HEK293 (cell line): ENCODE measurements at regions not wholly inside any gene's neighbourhood (a gene's known extent, or its start where the extent isn't known, plus 50 kb on each side); places are given as distances from the start of the nearest gene placed in this dataset.
"Not testable (repeated sequence)": the region's sequence is repeated elsewhere in the genome, so short reads cannot be mapped to it uniquely, and the experiment has no call there.

Experiments used
- CTCF ChIP-seq: fragments of 450-650 bp; formaldehyde crosslinking; IDR thresholded peaks from 2 replicates; pipeline ENCODE4 v1.5.1; 2016; ENCODE audit warnings: missing biosample characterization, missing genetic modification characterization
- TF ChIP-seq, protein P1 (sequence below): fragments of 450-650 bp; formaldehyde crosslinking; IDR thresholded peaks from 2 replicates; pipeline ENCODE4 v1.5.1; 2016; ENCODE audit warnings: missing biosample characterization, missing genetic modification characterization

- TF ChIP-seq CTCF (tag by site-specific recombination), result not testable (repeated sequence)
- TF ChIP-seq, protein P1, sequence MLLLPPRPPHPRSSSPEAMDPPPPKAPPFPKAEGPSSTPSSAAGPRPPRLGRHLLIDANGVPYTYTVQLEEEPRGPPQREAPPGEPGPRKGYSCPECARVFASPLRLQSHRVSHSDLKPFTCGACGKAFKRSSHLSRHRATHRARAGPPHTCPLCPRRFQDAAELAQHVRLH (tag by site-specific recombination), result not testable (repeated sequence)
These were observed 651.4 kb downstream of the PCDH11X start for GRCh38 chrX:92430574-92430973.
